Erythroblast (primary cell): ENCODE measurements at regions not wholly inside any gene's neighbourhood (a gene's known extent, or its start where the extent isn't known, plus 50 kb on each side); places are given as distances from the start of the nearest gene placed in this dataset.

Source experiments
- GATA1 ChIP-seq: IDR thresholded peaks from 2 replicates; pipeline ENCODE4 v1.6.1; 2011; ENCODE audit warnings: low read depth, mild to moderate bottlenecking, control low read depth, low read length, moderate library complexity
- POLR2A ChIP-seq: IDR thresholded peaks from 2 replicates; pipeline ENCODE4 v1.6.1; 2011; ENCODE audit warnings: mild to moderate bottlenecking, low read length

GRCh38 chrX:123080065-123080464, 104.0 kb upstream of the GRIA3 start:
- TF ChIP-seq POLR2A (no peak), GATA1 (no peak)
